Hepatocyte (in vitro differentiated cells): ENCODE measurements at regions not wholly inside any gene's neighbourhood (a gene's known extent, or its start where the extent isn't known, plus 50 kb on each side); places are given as distances from the start of the nearest gene placed in this dataset.

Source experiments
- EZH2 ChIP-seq: fragments of 200-600 bp; sonication (generic); IDR thresholded peaks from 2 replicates; pipeline ENCODE4 v1.6.1; 2016; ENCODE audit warnings: antibody characterized with exemption, mild to moderate bottlenecking, borderline replicate concordance
- TF ChIP-seq, protein P1 (sequence below): fragments of 200-600 bp; sonication (generic); IDR thresholded peaks from 2 replicates; pipeline ENCODE4 v1.5.1; 2016; ENCODE audit warnings: antibody characterized with exemption, mild to moderate bottlenecking; ENCODE audit not compliant: poor library complexity

DNA sequence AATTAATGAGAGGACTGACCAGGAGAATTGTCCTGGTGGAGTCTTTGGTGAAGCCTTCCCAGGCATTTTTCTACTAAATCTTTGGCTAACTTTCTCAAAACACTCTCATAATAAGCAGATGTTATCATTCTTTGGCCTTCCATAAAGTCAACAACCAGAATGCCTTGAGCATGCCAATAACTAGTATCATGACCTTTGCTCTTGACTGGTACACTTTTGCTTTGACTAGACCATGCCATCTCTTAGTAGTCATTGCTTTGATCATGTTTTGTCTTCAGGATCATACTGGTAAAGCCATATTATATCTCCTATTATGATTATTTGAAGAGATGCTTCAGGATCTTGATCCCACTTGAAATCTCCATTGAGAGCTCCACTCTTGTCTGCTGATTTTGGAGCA, 506.9 kb downstream of the ELAVL2 start:
- TF ChIP-seq, protein P1, sequence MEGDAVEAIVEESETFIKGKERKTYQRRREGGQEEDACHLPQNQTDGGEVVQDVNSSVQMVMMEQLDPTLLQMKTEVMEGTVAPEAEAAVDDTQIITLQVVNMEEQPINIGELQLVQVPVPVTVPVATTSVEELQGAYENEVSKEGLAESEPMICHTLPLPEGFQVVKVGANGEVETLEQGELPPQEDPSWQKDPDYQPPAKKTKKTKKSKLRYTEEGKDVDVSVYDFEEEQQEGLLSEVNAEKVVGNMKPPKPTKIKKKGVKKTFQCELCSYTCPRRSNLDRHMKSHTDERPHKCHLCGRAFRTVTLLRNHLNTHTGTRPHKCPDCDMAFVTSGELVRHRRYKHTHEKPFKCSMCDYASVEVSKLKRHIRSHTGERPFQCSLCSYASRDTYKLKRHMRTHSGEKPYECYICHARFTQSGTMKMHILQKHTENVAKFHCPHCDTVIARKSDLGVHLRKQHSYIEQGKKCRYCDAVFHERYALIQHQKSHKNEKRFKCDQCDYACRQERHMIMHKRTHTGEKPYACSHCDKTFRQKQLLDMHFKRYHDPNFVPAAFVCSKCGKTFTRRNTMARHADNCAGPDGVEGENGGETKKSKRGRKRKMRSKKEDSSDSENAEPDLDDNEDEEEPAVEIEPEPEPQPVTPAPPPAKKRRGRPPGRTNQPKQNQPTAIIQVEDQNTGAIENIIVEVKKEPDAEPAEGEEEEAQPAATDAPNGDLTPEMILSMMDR, result no peak
- TF ChIP-seq EZH2, result no peak
